H1 (cell line): ENCODE measurements at regions not wholly inside any gene's neighbourhood (a gene's known extent, or its start where the extent isn't known, plus 50 kb on each side); places are given as distances from the start of the nearest gene placed in this dataset.

Experiments used
- CTCF ChIA-PET: fragments of 300-600 bp; sonication (Branson Sonifier 250); formaldehyde crosslinking; loops from one replicate; lab custom pipeline; 2021; ENCODE audit not compliant: partially characterized antibody; lab: Charles Lee
- POLR2A ChIA-PET: fragments of 300-600 bp; sonication (Branson Sonifier 250); formaldehyde crosslinking; loops from one replicate; lab custom pipeline; 2021; ENCODE audit warnings: inconsistent platforms; ENCODE audit not compliant: partially characterized antibody; lab: Charles Lee
- DNase-seq, 2 experiments: peaks; one replicate each; pipeline versions ENCODE4 v3.0.0 to v3.0.0-alpha.2; 2010 to 2022; ENCODE audit warnings: low spot score in 2 of 2, low read depth in 1 of 2, mixed read lengths in 1 of 2
- FAIRE-seq: peaks from 2 replicates; lab custom pipeline; 2011; peaks lifted over from hg19 to GRCh38; lab: Jason Lieb, UNC
- H2AFZ ChIP-seq: 2 replicates; pipeline ENCODE4 v1.8.1; 2012; ENCODE audit warnings: low read length, inconsistent platforms
- H2AK5ac ChIP-seq: 2 replicates; pipeline ENCODE4 v1.6.1; 2013; ENCODE audit warnings: low read depth, low read length
- H2BK120ac ChIP-seq: replicated peaks from 2 replicates; pipeline ENCODE3; 2013; ENCODE audit warnings: low read depth, low read length, inconsistent platforms
- H2BK12ac ChIP-seq: 2 replicates; pipeline ENCODE4 v1.6.1; 2013; ENCODE audit warnings: low read depth, low read length
- H2BK15ac ChIP-seq: 2 replicates; pipeline ENCODE4 v1.6.1; 2013; ENCODE audit warnings: low read length
- H2BK20ac ChIP-seq: 2 replicates; pipeline ENCODE4 v1.6.1; 2013; ENCODE audit warnings: low read length
- H2BK5ac ChIP-seq: 2 replicates; pipeline ENCODE4 v1.6.1; 2013; ENCODE audit warnings: low read depth, low read length
- H3K14ac ChIP-seq: 2 replicates; pipeline ENCODE4 v1.6.1; 2013; ENCODE audit warnings: inconsistent platforms; ENCODE audit not compliant: insufficient read length
- H3K18ac ChIP-seq: 2 replicates; pipeline ENCODE4 v1.6.1; 2013; ENCODE audit warnings: low read length; ENCODE audit errors: extremely low read depth
- H3K23ac ChIP-seq: 2 replicates; pipeline ENCODE4 v1.6.1; 2013; ENCODE audit warnings: inconsistent platforms; ENCODE audit not compliant: insufficient read length
- H3K23me2 ChIP-seq: 2 replicates; pipeline ENCODE4 v1.6.1; 2013; ENCODE audit warnings: low read depth, low read length
- H3K27ac ChIP-seq: 2 replicates; pipeline ENCODE4 v1.6.1; 2011; ENCODE audit warnings: low read depth, low read length, inconsistent platforms
- H3K27me3 ChIP-seq, 4 experiments: replicated peaks in 1 of 4; 1 replicate in 1 of 4; 2 replicates in 3 of 4; pipeline versions ENCODE4 v1.6.1 to v1.8.1; 2011 to 2013; ENCODE audit warnings: low read length in 3 of 4, mild to moderate bottlenecking in 3 of 4, inconsistent platforms in 2 of 4, mixed read lengths in 2 of 4, moderate library complexity in 1 of 4; ENCODE audit not compliant: control insufficient read depth in 3 of 4, insufficient read depth in 3 of 4; ENCODE audit errors: extremely low read depth in 1 of 4
- H3K36me3 ChIP-seq, 4 experiments: 2 replicates each; pipeline versions ENCODE4 v1.6.1 to v1.8.1; 2011 to 2013; ENCODE audit warnings: mild to moderate bottlenecking in 4 of 4, low read length in 3 of 4, moderate library complexity in 2 of 4, control low read depth in 1 of 4, inconsistent platforms in 1 of 4; ENCODE audit not compliant: insufficient read depth in 4 of 4, control insufficient read depth in 2 of 4
- H3K4ac ChIP-seq: replicated peaks from 2 replicates; pipeline ENCODE3; 2013; ENCODE audit warnings: low read length, low read depth, mixed read lengths, inconsistent platforms; ENCODE audit not compliant: insufficient read length
- H3K4me1 ChIP-seq, 4 experiments: replicated peaks in 1 of 4; 1 replicate in 1 of 4; 2 replicates in 3 of 4; pipeline versions ENCODE4 v1.6.1 to v1.8.1; 2011 to 2013; ENCODE audit warnings: low read length in 3 of 4, inconsistent platforms in 2 of 4, mixed read lengths in 1 of 4; ENCODE audit not compliant: insufficient read depth in 4 of 4, control insufficient read depth in 3 of 4
- H3K4me2 ChIP-seq, 2 experiments: 2 replicates each; pipeline versions ENCODE4 v1.6.1 to v1.8.1; 2011 to 2013; ENCODE audit warnings: low read depth in 2 of 2, low read length in 2 of 2, control low read depth in 1 of 2, inconsistent platforms in 1 of 2, mild to moderate bottlenecking in 1 of 2; ENCODE audit not compliant: insufficient read depth in 1 of 2
- H3K4me3 ChIP-seq, 4 experiments: fragments of 200-600, 300-600 bp in 1 of 4; sonication (generic), shearing (Covaris generic), sonication (Bioruptor Twin) in 1 of 4; 2 replicates each; pipeline versions ENCODE4 v1.5.1 to v1.8.1; 2011 to 2016; ENCODE audit warnings: low read length in 4 of 4, low read depth in 3 of 4, control low read depth in 2 of 4, inconsistent platforms in 2 of 4, mild to moderate bottlenecking in 2 of 4, mixed read lengths in 1 of 4, moderate library complexity in 1 of 4; ENCODE audit not compliant: insufficient read depth in 2 of 4; ENCODE audit errors: extremely low read depth in 1 of 4
- H3K56ac ChIP-seq: replicated peaks from 2 replicates; pipeline ENCODE3; 2013; ENCODE audit warnings: low read depth, mild to moderate bottlenecking, mixed read lengths, low read length, inconsistent platforms; ENCODE audit not compliant: insufficient read length
- H3K79me1 ChIP-seq: 2 replicates; pipeline ENCODE4 v1.6.1; 2013; ENCODE audit warnings: low read depth, low read length, control low read depth
- H3K79me2 ChIP-seq, 2 experiments: 2 replicates each; pipeline versions ENCODE4 v1.6.1 to v1.8.1; 2012 to 2013; ENCODE audit warnings: low read length in 2 of 2, mild to moderate bottlenecking in 2 of 2, inconsistent platforms in 1 of 2; ENCODE audit not compliant: insufficient read depth in 2 of 2, control insufficient read depth in 1 of 2
- H3K9ac ChIP-seq, 4 experiments: replicated peaks in 1 of 4; 1 replicate in 1 of 4; 2 replicates in 3 of 4; pipeline versions ENCODE4 v1.6.1 to v1.8.1; 2011 to 2013; ENCODE audit warnings: low read depth in 3 of 4, low read length in 3 of 4, control low read depth in 2 of 4, mild to moderate bottlenecking in 2 of 4, moderate library complexity in 2 of 4, inconsistent platforms in 1 of 4; ENCODE audit errors: extremely low read depth in 1 of 4
- H3K9me3 ChIP-seq, 2 experiments: 2 replicates each; pipeline versions ENCODE4 v1.6.1 to v1.8.1; 2012 to 2013; ENCODE audit warnings: mild to moderate bottlenecking in 2 of 2, moderate library complexity in 2 of 2, control low read depth in 1 of 2, inconsistent platforms in 1 of 2, low read depth in 1 of 2, low read length in 1 of 2, mixed read lengths in 1 of 2; ENCODE audit not compliant: insufficient read depth in 2 of 2
- H4K20me1 ChIP-seq, 2 experiments: replicated peaks in 1 of 2; 2 replicates each; pipeline versions ENCODE3 to v1.8.1; 2011 to 2013; ENCODE audit warnings: inconsistent platforms in 2 of 2, low read length in 2 of 2, mild to moderate bottlenecking in 1 of 2; ENCODE audit not compliant: insufficient read depth in 2 of 2, control insufficient read depth in 1 of 2
- H4K5ac ChIP-seq: 2 replicates; pipeline ENCODE4 v1.6.1; 2013; ENCODE audit warnings: low read length, low read depth, mixed read lengths, inconsistent platforms; ENCODE audit not compliant: insufficient read length
- H4K8ac ChIP-seq: 2 replicates; pipeline ENCODE4 v1.8.0; 2013; ENCODE audit warnings: mild to moderate bottlenecking, moderate library complexity, low read length, inconsistent platforms; ENCODE audit not compliant: insufficient read depth; ENCODE audit errors: extremely low read depth
- H4K91ac ChIP-seq: replicated peaks from 2 replicates; pipeline ENCODE3; 2013; ENCODE audit warnings: low read length, mixed read lengths, inconsistent platforms; ENCODE audit not compliant: insufficient read length
- USF2 ChIP-seq: IDR thresholded peaks from 2 replicates; pipeline ENCODE4 v1.6.1; 2011; ENCODE audit warnings: low read length, improper control_type of control experiment
- WGBS, 2 experiments: shearing (Covaris generic) in 1 of 2; methylation state at CpG; one replicate each; pipeline versions ENCODE4 v1.1.6 to v1.1.7; 2013 to 2015; ENCODE audit warnings: low lambda C conversion rate in 2 of 2, mixed read lengths in 2 of 2, inconsistent platforms in 1 of 2, low coverage in 1 of 2, missing lambda C conversion rate in 1 of 2; ENCODE audit not compliant: insufficient replicate concordance in 2 of 2, insufficient coverage in 1 of 2, insufficient read length in 1 of 2; ENCODE audit errors: extremely low coverage in 1 of 2, missing lambda C conversion rate in 1 of 2; 5-methylcytosine and 5-hydroxymethylcytosine counted together

- DNase-seq = no peak
- Histone ChIP-seq H3K9me3 (no peaks in the 10 kb centered on the region), H2AFZ (no peak overlapping the region), H3K4me3 (no peak overlapping the region), H4K8ac (no peak overlapping the region), H2BK120ac (no peak overlapping the region), H2AK5ac (no peak overlapping the region), H3K27me3 (no peaks in the 10 kb centered on the region), H3K14ac (no peak overlapping the region), H2BK15ac (no peak overlapping the region), H4K20me1 (no peaks in the 10 kb centered on the region), H3K4ac (no peak overlapping the region), H4K5ac (no peak overlapping the region), H4K91ac (no peak overlapping the region), H2BK20ac (no peak overlapping the region), H3K9ac (no peak overlapping the region), H3K4me2 (no peak overlapping the region), H3K79me2 (no peaks in the 10 kb centered on the region), H3K79me1 (no peaks in the 10 kb centered on the region), H3K56ac (no peak overlapping the region), H3K23me2 (no peaks in the 10 kb centered on the region), H3K4me1 (peaks cover 0 to 7% (median 4%) of the 10 kb centered on the region in 4 experiments), H3K18ac (no peak overlapping the region), H3K27ac (no peak overlapping the region), H3K23ac (no peak overlapping the region), H2BK5ac (no peak overlapping the region), H3K36me3 (no peaks in the 10 kb centered on the region), H2BK12ac (no peak overlapping the region)
- WGBS, 2 experiments = 91% methylated on average over 3 of the region's 3 CpGs; no CpG with 5 or more reads in 1 of the 2 experiments
- ChIA-PET CTCF (interaction anchor here (1.4 kb wide), 1 partner anchor 13 kb away, joined by 3 read pairs; no protein-coding TSS in a partner anchor), POLR2A (no interaction called here)
- no peak for TF ChIP-seq USF2
- no peak for FAIRE-seq
These were observed 356.2 kb upstream of the CHST9 start for GRCh38 chr18:27541293-27541692.
